Activated CD4-positive, alpha-beta memory T cell treated with anti-CD3 and anti-CD28 coated beads, Interleukin-2, amount 10 ng/mL, durations not matched to agents 7 days and 5 days (primary cell): ENCODE measurements at regions not wholly inside any gene's neighbourhood (a gene's known extent, or its start where the extent isn't known, plus 50 kb on each side); places are given as distances from the start of the nearest gene placed in this dataset.
A peak's percentile ranks its signal among the peaks of the same experiment; 100 is the strongest.

Experiments
- CTCF ChIA-PET: fragments of 350-600 bp; sonication (Branson Sonifier 250); formaldehyde crosslinking; loops from one replicate; lab custom pipeline; 2021; ENCODE audit warnings: antibody characterized with exemption, inconsistent platforms; lab: Charles Lee
- POLR2A ChIA-PET: fragments of 350-600 bp; sonication (Branson Sonifier 250); formaldehyde crosslinking; loops from one replicate; lab custom pipeline; 2021; ENCODE audit warnings: antibody characterized with exemption; lab: Charles Lee
- DNase-seq: peaks from one replicate; pipeline ENCODE4 v3.0.0-alpha.2; 2020
- H3K27ac Mint-ChIP-seq: one replicate; pipeline ENCODE4 v1.8.0; 2021; ENCODE audit warnings: mild to moderate bottlenecking, mixed read lengths
- H3K27me3 Mint-ChIP-seq: one replicate; pipeline ENCODE4 v1.8.0; 2021; ENCODE audit warnings: mixed read lengths
- H3K36me3 Mint-ChIP-seq: one replicate; pipeline ENCODE4 v1.8.0; 2021; ENCODE audit warnings: low read depth, mixed read lengths
- H3K4me1 Mint-ChIP-seq: one replicate; pipeline ENCODE4 v1.8.0; 2021; ENCODE audit warnings: mixed read lengths
- H3K4me3 Mint-ChIP-seq: one replicate; pipeline ENCODE4 v1.8.0; 2021; ENCODE audit warnings: mild to moderate bottlenecking, mixed read lengths
- H3K9me3 Mint-ChIP-seq: one replicate; pipeline ENCODE4 v1.8.0; 2021; ENCODE audit warnings: mixed read lengths

GRCh38 chr2:237012577-237013267, 73.0 kb upstream of the COPS8 start:
- DNase-seq = no peak
- ChIA-PET CTCF (no interaction called here), POLR2A (no interaction called here)
- no peak overlapping the region for H3K27ac Mint-ChIP-seq
- H3K27me3 Mint-ChIP-seq = peaks cover 3% of the 10 kb centered on the region
- H3K4me1 Mint-ChIP-seq = no peaks in the 10 kb centered on the region
- H3K4me3 Mint-ChIP-seq = no peak overlapping the region
- H3K9me3 Mint-ChIP-seq = no peaks in the 10 kb centered on the region
- H3K36me3 Mint-ChIP-seq = no peaks in the 10 kb centered on the region

- Mint-ChIP-seq H3K9me3 (no peaks in the 10 kb centered on the region), H3K36me3 (no peaks in the 10 kb centered on the region), H3K27me3 (peaks cover 3% of the 10 kb centered on the region), H3K4me1 (no peaks in the 10 kb centered on the region), H3K4me3 (no peak overlapping the region), H3K27ac (no peak overlapping the region)
- ChIA-PET POLR2A (no interaction called here), CTCF (no interaction called here)
- no peak for DNase-seq
Measured at GRCh38 chr2:237016121-237016915, 69.4 kb upstream of the COPS8 start.

GRCh38 chr2:237020090-237020489, 65.6 kb upstream of the COPS8 start:
- Mint-ChIP-seq H3K4me1 (no peaks in the 10 kb centered on the region), H3K4me3 (no peak overlapping the region), H3K9me3 (no peaks in the 10 kb centered on the region), H3K36me3 (no peaks in the 10 kb centered on the region), H3K27ac (no peak overlapping the region), H3K27me3 (peaks cover 8% of the 10 kb centered on the region)
- ChIA-PET CTCF (no interaction called here), POLR2A (no interaction called here)
- DNase-seq = no peak

- Mint-ChIP-seq H3K9me3 (no peaks in the 10 kb centered on the region), H3K4me1 (no peaks in the 10 kb centered on the region), H3K36me3 (no peaks in the 10 kb centered on the region), H3K27me3 (peaks cover 4% of the 10 kb centered on the region), H3K4me3 (no peak overlapping the region), H3K27ac (no peak overlapping the region)
- DNase-seq = no peak
- CTCF ChIA-PET = no interaction called here
- POLR2A ChIA-PET = no interaction called here
Measured at GRCh38 chr2:237022533-237022932, 63.2 kb upstream of the COPS8 start.

GRCh38 chr2:237024255-237024654, 61.4 kb upstream of the COPS8 start:
- Mint-ChIP-seq H3K4me3 (no peak overlapping the region), H3K9me3 (no peaks in the 10 kb centered on the region), H3K36me3 (no peaks in the 10 kb centered on the region), H3K4me1 (no peaks in the 10 kb centered on the region), H3K27ac (no peak overlapping the region), H3K27me3 (peaks cover 4% of the 10 kb centered on the region)
- POLR2A ChIA-PET = no interaction called here
- DNase-seq = no peak
- CTCF ChIA-PET = no interaction called here

- CTCF ChIA-PET = no interaction called here
- Mint-ChIP-seq H3K36me3 (no peaks in the 10 kb centered on the region), H3K27ac (no peak overlapping the region), H3K9me3 (no peaks in the 10 kb centered on the region), H3K4me3 (no peak overlapping the region), H3K27me3 (peaks cover 4% of the 10 kb centered on the region), H3K4me1 (no peaks in the 10 kb centered on the region)
- no peak for DNase-seq
- POLR2A ChIA-PET = no interaction called here
Measured at GRCh38 chr2:237025090-237025865, 60.4 kb upstream of the COPS8 start.

- Mint-ChIP-seq H3K4me1 (no peaks in the 10 kb centered on the region), H3K4me3 (no peak overlapping the region), H3K36me3 (no peaks in the 10 kb centered on the region), H3K9me3 (no peaks in the 10 kb centered on the region), H3K27ac (no peak overlapping the region), H3K27me3 (peaks cover 4% of the 10 kb centered on the region)
- peak; percentile 46 for DNase-seq
- ChIA-PET POLR2A (no interaction called here), CTCF (interaction anchor here (0.8 to 1.6 kb wide), 5 partner anchors 132 to 674 kb away, joined by 3 to 6 read pairs (median 3); no protein-coding TSS in a partner anchor)
Measured at GRCh38 chr2:237026981-237027711, 58.5 kb upstream of the COPS8 start.

- POLR2A ChIA-PET = no interaction called here
- H3K4me1 Mint-ChIP-seq = no peaks in the 10 kb centered on the region
- peaks cover 3% of the 10 kb centered on the region for H3K27me3 Mint-ChIP-seq
- CTCF ChIA-PET = interaction anchor here (1.1 to 1.6 kb wide), 4 partner anchors 133 to 675 kb away, joined by 3 to 6 read pairs (median 3); no protein-coding TSS in a partner anchor
- no peaks in the 10 kb centered on the region for H3K9me3 Mint-ChIP-seq
- no peak for DNase-seq
- H3K4me3 Mint-ChIP-seq = no peak overlapping the region
- H3K27ac Mint-ChIP-seq = no peak overlapping the region
- no peaks in the 10 kb centered on the region for H3K36me3 Mint-ChIP-seq
Measured at GRCh38 chr2:237027712-237028029, 58.0 kb upstream of the COPS8 start.

GRCh38 chr2:237030382-237030781, 55.3 kb upstream of the COPS8 start:
- H3K27ac Mint-ChIP-seq = no peak overlapping the region
- POLR2A ChIA-PET = no interaction called here
- H3K9me3 Mint-ChIP-seq = no peaks in the 10 kb centered on the region
- no peaks in the 10 kb centered on the region for H3K27me3 Mint-ChIP-seq
- DNase-seq = no peak
- H3K4me3 Mint-ChIP-seq = no peak overlapping the region
- no peaks in the 10 kb centered on the region for H3K36me3 Mint-ChIP-seq
- CTCF ChIA-PET = no interaction called here
- H3K4me1 Mint-ChIP-seq = no peaks in the 10 kb centered on the region

- Mint-ChIP-seq H3K4me1 (no peaks in the 10 kb centered on the region), H3K27ac (no peak overlapping the region), H3K27me3 (no peaks in the 10 kb centered on the region), H3K4me3 (no peak overlapping the region), H3K9me3 (no peaks in the 10 kb centered on the region), H3K36me3 (no peaks in the 10 kb centered on the region)
- POLR2A ChIA-PET = no interaction called here
- CTCF ChIA-PET = no interaction called here
- DNase-seq = no peak
Measured at GRCh38 chr2:237033536-237034060, 52.1 kb upstream of the COPS8 start.

GRCh38 chr2:237035781-237036475, 49.8 kb upstream of the COPS8 start:
- Mint-ChIP-seq H3K27ac (no peak overlapping the region), H3K4me3 (no peak overlapping the region), H3K9me3 (no peaks in the 10 kb centered on the region), H3K27me3 (no peaks in the 10 kb centered on the region), H3K4me1 (no peaks in the 10 kb centered on the region), H3K36me3 (no peaks in the 10 kb centered on the region)
- ChIA-PET POLR2A (no interaction called here), CTCF (no interaction called here)
- DNase-seq = no peak
